BE2C (cell line): ENCODE measurements at regions not wholly inside any gene's neighbourhood (a gene's known extent, or its start where the extent isn't known, plus 50 kb on each side); places are given as distances from the start of the nearest gene placed in this dataset.

ENCODE experiments used
- DNase-seq: peaks from one replicate; pipeline ENCODE4 v3.0.0-alpha.2; 2020
- H3K27me3 ChIP-seq: fragments of 250-450 bp; sonication (Bioruptor Pico); 2 replicates; pipeline ENCODE4 v1.5.1; 2020; ENCODE audit warnings: mild to moderate bottlenecking
- H3K36me3 ChIP-seq: fragments of 250-450 bp; sonication (Bioruptor Pico); 2 replicates; pipeline ENCODE4 v1.5.1; 2020; ENCODE audit warnings: mild to moderate bottlenecking
- H3K4me1 ChIP-seq: fragments of 250-450 bp; sonication (Bioruptor Pico); 2 replicates; pipeline ENCODE4 v1.5.1; 2020
- H3K4me3 ChIP-seq: 2 replicates; pipeline ENCODE4 v1.5.1; 2011; ENCODE audit warnings: low read depth, low read length
- H3K9me3 ChIP-seq: fragments of 250-450 bp; sonication (Bioruptor Pico); 2 replicates; pipeline ENCODE4 v1.5.1; 2020
- TF ChIP-seq, protein P1 (sequence below): IDR thresholded peaks from 2 replicates; pipeline ENCODE4 v1.5.1; 2012; ENCODE audit warnings: mild to moderate bottlenecking, low read depth, low read length

DNA sequence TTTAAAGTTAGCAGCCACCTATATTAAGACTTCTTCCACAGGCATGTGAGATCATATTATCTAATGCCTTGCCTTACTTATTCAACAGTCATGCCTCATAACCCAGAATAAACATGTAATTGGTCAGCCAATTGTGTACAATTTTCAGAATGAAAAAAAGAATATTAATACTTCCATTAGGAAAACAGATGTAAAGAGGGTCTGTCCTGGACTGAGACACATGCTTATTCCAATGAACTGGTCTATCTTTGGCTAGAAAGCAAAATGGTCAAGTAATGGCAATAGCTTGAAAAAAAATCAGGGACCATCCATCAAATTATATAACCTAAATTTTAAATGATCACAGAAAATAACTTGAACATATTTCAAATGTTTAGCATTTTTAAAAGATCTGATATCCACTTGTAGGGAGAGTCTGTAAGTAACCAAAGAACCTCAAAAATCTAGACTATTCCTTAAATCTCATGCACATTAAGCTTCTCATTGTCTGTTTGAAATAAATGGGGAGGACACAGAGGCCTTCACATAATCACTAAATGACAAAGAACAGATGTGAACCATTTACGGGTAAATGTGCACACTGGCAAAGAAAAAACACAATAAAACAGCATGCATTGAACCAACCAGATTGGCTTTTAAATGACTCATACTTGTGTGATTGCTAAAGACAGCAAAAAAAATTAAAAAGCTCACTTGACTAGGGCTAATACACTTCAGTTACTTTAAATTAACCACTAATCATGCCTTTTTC is 568.8 kb upstream of the PCDH15 start:
- no peak overlapping the region for H3K4me3 ChIP-seq
- TF ChIP-seq, protein P1, sequence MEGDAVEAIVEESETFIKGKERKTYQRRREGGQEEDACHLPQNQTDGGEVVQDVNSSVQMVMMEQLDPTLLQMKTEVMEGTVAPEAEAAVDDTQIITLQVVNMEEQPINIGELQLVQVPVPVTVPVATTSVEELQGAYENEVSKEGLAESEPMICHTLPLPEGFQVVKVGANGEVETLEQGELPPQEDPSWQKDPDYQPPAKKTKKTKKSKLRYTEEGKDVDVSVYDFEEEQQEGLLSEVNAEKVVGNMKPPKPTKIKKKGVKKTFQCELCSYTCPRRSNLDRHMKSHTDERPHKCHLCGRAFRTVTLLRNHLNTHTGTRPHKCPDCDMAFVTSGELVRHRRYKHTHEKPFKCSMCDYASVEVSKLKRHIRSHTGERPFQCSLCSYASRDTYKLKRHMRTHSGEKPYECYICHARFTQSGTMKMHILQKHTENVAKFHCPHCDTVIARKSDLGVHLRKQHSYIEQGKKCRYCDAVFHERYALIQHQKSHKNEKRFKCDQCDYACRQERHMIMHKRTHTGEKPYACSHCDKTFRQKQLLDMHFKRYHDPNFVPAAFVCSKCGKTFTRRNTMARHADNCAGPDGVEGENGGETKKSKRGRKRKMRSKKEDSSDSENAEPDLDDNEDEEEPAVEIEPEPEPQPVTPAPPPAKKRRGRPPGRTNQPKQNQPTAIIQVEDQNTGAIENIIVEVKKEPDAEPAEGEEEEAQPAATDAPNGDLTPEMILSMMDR = no peak
- peaks cover 16% of the 10 kb centered on the region for H3K4me1 ChIP-seq
- H3K9me3 ChIP-seq = no peaks in the 10 kb centered on the region
- no peaks in the 10 kb centered on the region for H3K27me3 ChIP-seq
- no peak for DNase-seq
- H3K36me3 ChIP-seq = no peaks in the 10 kb centered on the region

DNA sequence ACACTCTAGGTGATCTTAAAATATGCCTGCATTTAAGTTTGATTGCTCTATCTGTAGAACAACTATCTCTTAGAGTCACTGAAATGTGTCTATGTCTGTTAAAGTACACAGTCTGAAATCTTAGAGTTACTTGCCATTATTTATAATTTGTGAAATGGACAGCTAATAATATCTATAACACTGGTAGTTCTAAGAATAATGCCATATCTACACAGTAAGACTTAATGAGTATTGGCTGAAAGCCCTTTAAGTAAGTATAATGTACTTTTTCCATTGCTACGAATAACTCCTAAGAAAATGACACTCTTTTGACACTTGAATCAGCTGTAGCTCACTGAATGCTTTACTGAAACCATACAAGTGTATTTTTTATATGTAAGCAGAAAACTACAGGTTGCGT is 567.4 kb upstream of the PCDH15 start:
- Histone ChIP-seq H3K27me3 (no peaks in the 10 kb centered on the region), H3K4me1 (peaks cover 16% of the 10 kb centered on the region), H3K4me3 (no peak overlapping the region), H3K36me3 (no peaks in the 10 kb centered on the region), H3K9me3 (no peaks in the 10 kb centered on the region)
- no peak for DNase-seq
- TF ChIP-seq, protein P1 = no peak

DNA sequence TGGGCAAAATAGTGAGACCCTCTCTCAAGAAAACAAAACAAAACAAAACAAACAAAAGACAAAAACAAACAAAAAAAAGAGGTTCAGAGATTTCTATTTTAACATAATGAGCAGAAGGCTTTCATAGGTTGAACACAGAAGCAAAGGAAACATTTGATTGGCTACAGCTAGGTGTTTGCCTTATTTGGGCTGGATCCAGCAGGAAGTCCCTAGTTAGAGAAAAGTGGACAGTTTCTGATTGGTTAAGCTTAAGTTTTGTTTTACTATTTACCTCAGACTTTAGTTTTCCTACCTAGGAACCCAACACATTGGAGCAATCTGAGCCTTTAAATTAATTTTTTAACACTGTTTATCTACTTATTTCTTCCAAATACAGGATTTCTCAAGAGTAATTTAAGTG is 566.5 kb upstream of the PCDH15 start:
- H3K27me3 ChIP-seq = no peaks in the 10 kb centered on the region
- DNase-seq = no peak
- TF ChIP-seq, protein P1 = no peak
- peaks cover 16% of the 10 kb centered on the region for H3K4me1 ChIP-seq
- H3K9me3 ChIP-seq = no peaks in the 10 kb centered on the region
- no peak overlapping the region for H3K4me3 ChIP-seq
- no peaks in the 10 kb centered on the region for H3K36me3 ChIP-seq

DNA sequence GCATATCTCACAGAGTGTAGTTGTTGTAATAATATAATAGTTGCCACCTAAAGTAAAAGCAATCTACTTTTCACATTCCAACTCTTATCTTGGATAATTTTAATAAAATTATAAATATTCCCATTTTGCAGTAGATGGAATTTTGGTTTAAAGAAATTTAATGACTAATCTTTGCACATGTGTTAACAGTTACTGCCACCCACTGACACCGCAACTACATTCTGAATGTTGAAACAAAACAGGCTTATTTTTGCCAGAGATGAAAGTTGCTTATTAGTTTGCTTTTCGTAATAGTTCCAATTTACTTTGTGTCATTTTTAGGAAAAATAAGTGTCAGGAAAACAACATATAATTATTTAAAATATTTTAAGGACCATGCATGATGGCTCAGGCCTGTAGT is 557.5 kb upstream of the PCDH15 start:
- Histone ChIP-seq H3K9me3 (no peaks in the 10 kb centered on the region), H3K27me3 (no peaks in the 10 kb centered on the region), H3K4me3 (no peak overlapping the region), H3K36me3 (no peaks in the 10 kb centered on the region), H3K4me1 (peaks cover 4% of the 10 kb centered on the region; the same call in 1 of the 2 replicates)
- DNase-seq = no peak
- TF ChIP-seq, protein P1 = no peak

DNA sequence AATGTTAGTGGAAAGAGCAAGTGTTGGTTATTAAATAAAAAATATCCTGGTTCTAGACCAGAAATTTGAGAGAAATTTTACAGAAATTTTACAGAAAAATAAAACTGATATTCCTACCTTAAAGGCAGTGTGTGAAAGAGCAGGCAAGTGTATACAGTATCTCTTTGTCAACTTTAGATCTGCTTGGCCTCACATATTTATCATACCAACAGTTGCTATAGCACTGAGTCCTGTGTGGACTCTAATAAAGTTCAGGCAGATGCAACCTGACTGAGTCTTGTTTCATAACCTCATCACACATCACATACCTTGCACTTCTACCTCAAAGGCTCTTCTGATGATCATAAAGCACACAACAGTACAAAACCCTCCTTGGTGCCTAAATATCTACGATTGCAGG is 552.4 kb upstream of the PCDH15 start:
- DNase-seq = no peak
- Histone ChIP-seq H3K36me3 (no peaks in the 10 kb centered on the region; the same call in 1 of the 2 replicates), H3K27me3 (no peaks in the 10 kb centered on the region), H3K4me1 (peaks cover 4% of the 10 kb centered on the region; the same call in 1 of the 2 replicates), H3K4me3 (no peak overlapping the region), H3K9me3 (no peaks in the 10 kb centered on the region)
- TF ChIP-seq, protein P1 = no peak

DNA sequence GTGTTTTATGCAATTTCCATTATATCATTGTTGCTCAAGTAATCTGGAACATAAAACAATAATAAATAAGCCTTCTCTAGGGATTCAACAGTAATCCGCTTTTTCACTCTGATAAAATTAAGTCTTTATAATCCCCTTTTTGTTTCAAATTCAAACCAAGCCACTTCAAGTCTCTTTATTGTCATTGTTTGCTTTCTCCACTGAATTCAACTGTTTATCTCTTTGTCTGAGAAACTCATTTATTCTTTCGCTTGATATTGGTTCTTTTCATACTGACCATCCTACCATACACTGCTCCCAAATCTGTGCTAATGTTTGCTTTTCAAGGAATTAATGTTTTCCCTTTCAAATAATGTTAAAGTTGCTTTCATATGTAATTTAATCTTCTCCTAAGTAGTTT is 550.4 kb upstream of the PCDH15 start:
- Histone ChIP-seq H3K4me3 (no peak overlapping the region), H3K9me3 (no peaks in the 10 kb centered on the region), H3K4me1 (no peaks in the 10 kb centered on the region), H3K27me3 (no peaks in the 10 kb centered on the region), H3K36me3 (no peaks in the 10 kb centered on the region; the same call in 1 of the 2 replicates)
- TF ChIP-seq, protein P1 = no peak
- no peak for DNase-seq
